PC-3 (cell line): ENCODE measurements at regions not wholly inside any gene's neighbourhood (a gene's known extent, or its start where the extent isn't known, plus 50 kb on each side); places are given as distances from the start of the nearest gene placed in this dataset.

Experiments
- ATAC-seq: fragments of 200-7000 bp; cut with Tn5 transposase; 2 replicates; pipeline ENCODE4 v1.9.1; 2020; ENCODE audit warnings: mild to moderate bottlenecking, moderate library complexity
- BruUV-seq: library from RNA; stranded (reverse); fragments of 400-500 nt; replicated peaks from 2 replicates; lab custom pipeline; 2021; lab: Mats Ljungman, UMichigan
- CTCF ChIA-PET: fragments of 300-600 bp; sonication (Branson Sonifier 250); formaldehyde crosslinking; loops from one replicate; lab custom pipeline; 2022; ENCODE audit warnings: antibody characterized with exemption; lab: Charles Lee
- POLR2A ChIA-PET: fragments of 300-600 bp; sonication (Branson Sonifier 250); formaldehyde crosslinking; loops from one replicate; lab custom pipeline; 2022; ENCODE audit warnings: antibody characterized with exemption; ENCODE audit not compliant: unreplicated experiment; lab: Charles Lee
- DNase-seq: peaks from one replicate; pipeline ENCODE4 v3.0.0-alpha.2; 2015
- H2AFZ ChIP-seq: fragments of 300-600 bp; sonication (generic); 2 replicates; pipeline ENCODE4 v1.6.0; 2016; ENCODE audit warnings: antibody characterized with exemption, low read length
- H3F3A ChIP-seq: fragments of 300-600 bp; sonication (generic); one replicate; pipeline ENCODE4 v1.6.0; 2017; ENCODE audit warnings: antibody characterized with exemption, low read length, control low read depth, mild to moderate bottlenecking; ENCODE audit not compliant: unreplicated experiment
- H3K27ac ChIP-seq: fragments of 300-600 bp; sonication (generic); 2 replicates; pipeline ENCODE4 v1.5.1; 2016; ENCODE audit warnings: mild to moderate bottlenecking, low read length
- H3K27me3 ChIP-seq: fragments of 300-600 bp; sonication (generic); 2 replicates; pipeline ENCODE4 v1.6.1; 2016; ENCODE audit warnings: low read length, mixed read lengths
- H3K36me3 ChIP-seq: fragments of 300-600 bp; sonication (generic); 2 replicates; pipeline ENCODE4 v1.6.1; 2016; ENCODE audit warnings: low read depth, mixed run types, low read length, mixed read lengths
- H3K4me1 ChIP-seq: fragments of 300-600 bp; sonication (generic); 2 replicates; pipeline ENCODE4 v1.5.1; 2016; ENCODE audit warnings: low read length; ENCODE audit not compliant: insufficient read depth
- H3K4me2 ChIP-seq: fragments of 300-600 bp; sonication (generic); 2 replicates; pipeline ENCODE4 v1.6.0; 2016; ENCODE audit warnings: low read length
- H3K4me3 ChIP-seq: fragments of 300-600 bp; sonication (generic); 2 replicates; pipeline ENCODE4 v1.5.1; 2016; ENCODE audit warnings: mild to moderate bottlenecking, low read length, mixed read lengths
- H3K79me2 ChIP-seq: fragments of 300-600 bp; sonication (generic); 2 replicates; pipeline ENCODE4 v1.6.1; 2017; ENCODE audit warnings: low read length, mixed read lengths
- H3K9ac ChIP-seq: fragments of 300-600 bp; sonication (generic); 2 replicates; pipeline ENCODE4 v1.6.0; 2016; ENCODE audit warnings: mild to moderate bottlenecking, low read length
- H3K9me2 ChIP-seq: fragments of 300-600 bp; sonication (generic); replicated peaks from 2 replicates; pipeline ENCODE4 v1.6.1; 2016; ENCODE audit warnings: mixed run types, low read length, mixed read lengths
- H3K9me3 ChIP-seq: fragments of 300-600 bp; sonication (generic); 2 replicates; pipeline ENCODE4 v1.6.1; 2016; ENCODE audit warnings: low read length, mixed read lengths
- H4K20me1 ChIP-seq: fragments of 300-600 bp; sonication (generic); 2 replicates; pipeline ENCODE4 v1.6.1; 2016; ENCODE audit warnings: low read length, mixed read lengths
- CTCF ChIP-seq: fragments of 300-600 bp; sonication (generic); conservative IDR thresholded peaks from 2 replicates; pipeline ENCODE4 v1.5.1; 2017; ENCODE audit warnings: antibody characterized with exemption, low read depth, mild to moderate bottlenecking, low read length
- EZH2 ChIP-seq: fragments of 300-600 bp; sonication (generic); IDR thresholded peaks from one replicate; pipeline ENCODE4 v1.6.1; 2017; ENCODE audit warnings: antibody characterized with exemption, mild to moderate bottlenecking, low read length; ENCODE audit not compliant: unreplicated experiment
- EZH2phosphoT487 ChIP-seq: fragments of 300-600 bp; sonication (generic); IDR thresholded peaks from 2 replicates; pipeline ENCODE4 v1.6.1; 2018; ENCODE audit warnings: mild to moderate bottlenecking, antibody characterized with exemption, low read length, borderline replicate concordance
- intact Hi-C: fragments of 100-400 bp; cut with micrococcal nuclease; formaldehyde crosslinking; loops from 2 replicates; pipeline ENCODE4 v1.9.0; 2023

- no peaks in the 10 kb centered on the region for H3K36me3 ChIP-seq
- ChIA-PET POLR2A (no interaction called here), CTCF (no interaction called here)
- H3K9me3 ChIP-seq: no peaks in the 10 kb centered on the region
- no peaks in the 10 kb centered on the region for H3K27me3 ChIP-seq
- H4K20me1 ChIP-seq: no peaks in the 10 kb centered on the region
- H3K79me2 ChIP-seq: no peaks in the 10 kb centered on the region
- H3F3A ChIP-seq: no peaks in the 10 kb centered on the region
- DNase-seq: no peak
- no peaks in the 10 kb centered on the region for H3K4me1 ChIP-seq
- no TSS peak for BruUV-seq
- no peaks in the 10 kb centered on the region for H3K9me2 ChIP-seq
- intact Hi-C loops: no loop called here
- no peak overlapping the region for H2AFZ ChIP-seq
- H3K4me2 ChIP-seq: no peak overlapping the region
- TF ChIP-seq EZH2phosphoT487 (no peak), EZH2 (no peak), CTCF (no peak)
- no peak overlapping the region for H3K27ac ChIP-seq
- no peak overlapping the region for H3K4me3 ChIP-seq
- ATAC-seq: no peak
- H3K9ac ChIP-seq: no peak overlapping the region
Observed at GRCh38 chr20:11296951-11297350, 620.7 kb upstream of the BTBD3 start.

- no TSS peak for BruUV-seq
- ChIA-PET POLR2A (no interaction called here), CTCF (no interaction called here)
- intact Hi-C loops: no loop called here
- H3K27ac ChIP-seq: no peak overlapping the region
- ATAC-seq: no peak
- no peaks in the 10 kb centered on the region for H3K79me2 ChIP-seq
- TF ChIP-seq EZH2 (no peak), CTCF (no peak), EZH2phosphoT487 (no peak)
- H3K9me2 ChIP-seq: no peaks in the 10 kb centered on the region
- no peaks in the 10 kb centered on the region for H3F3A ChIP-seq
- H3K9ac ChIP-seq: no peak overlapping the region
- H3K36me3 ChIP-seq: no peaks in the 10 kb centered on the region
- no peaks in the 10 kb centered on the region for H3K27me3 ChIP-seq
- no peak for DNase-seq
- H3K9me3 ChIP-seq: no peaks in the 10 kb centered on the region
- no peak overlapping the region for H2AFZ ChIP-seq
- no peak overlapping the region for H3K4me3 ChIP-seq
- no peak overlapping the region for H3K4me2 ChIP-seq
- H3K4me1 ChIP-seq: no peaks in the 10 kb centered on the region
- H4K20me1 ChIP-seq: no peaks in the 10 kb centered on the region
Observed at GRCh38 chr20:11301699-11302098, 616.0 kb upstream of the BTBD3 start.

- Histone ChIP-seq H3K27ac (no peak overlapping the region), H3K9me2 (no peaks in the 10 kb centered on the region), H3K4me3 (no peak overlapping the region), H3K4me1 (no peaks in the 10 kb centered on the region), H3K9me3 (no peaks in the 10 kb centered on the region), H4K20me1 (no peaks in the 10 kb centered on the region), H3F3A (no peaks in the 10 kb centered on the region), H3K36me3 (no peaks in the 10 kb centered on the region), H3K27me3 (no peaks in the 10 kb centered on the region), H3K79me2 (no peaks in the 10 kb centered on the region), H3K9ac (no peak overlapping the region), H3K4me2 (no peak overlapping the region), H2AFZ (no peak overlapping the region)
- intact Hi-C loops: no loop called here
- TF ChIP-seq EZH2 (no peak), CTCF (no peak), EZH2phosphoT487 (no peak)
- ATAC-seq: no peak
- ChIA-PET CTCF (no interaction called here), POLR2A (no interaction called here)
- DNase-seq: peak; percentile 13
- no TSS peak for BruUV-seq
Observed at GRCh38 chr20:11302436-11302835, 615.3 kb upstream of the BTBD3 start.
